ENCODE measurements at regions not wholly inside any gene's neighbourhood (a gene's known extent, or its start where the extent isn't known, plus 50 kb on each side); places are given as distances from the start of the nearest gene placed in this dataset.

DNA sequence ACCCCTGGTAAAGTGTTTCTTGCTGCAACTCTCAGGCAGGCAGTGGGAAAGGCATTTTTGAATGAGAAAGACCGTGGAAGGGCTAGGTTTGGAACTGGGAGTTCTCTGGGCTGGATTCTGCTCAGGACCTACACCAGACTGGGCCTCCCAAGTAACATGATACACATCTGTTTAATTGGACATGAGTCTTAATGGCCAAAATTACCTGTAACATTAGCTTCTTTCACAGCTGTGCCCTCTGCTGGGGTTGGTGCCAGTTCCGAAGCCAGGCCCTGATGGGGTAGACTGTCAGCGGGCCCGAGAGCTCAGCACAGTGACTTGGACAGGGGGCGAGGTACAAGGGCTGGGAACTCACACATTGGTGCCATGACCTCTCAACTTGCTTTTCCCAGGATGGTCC is 118.9 kb upstream of the IRX3 start:
- peak; percentile 53 for DNase-seq

DNA sequence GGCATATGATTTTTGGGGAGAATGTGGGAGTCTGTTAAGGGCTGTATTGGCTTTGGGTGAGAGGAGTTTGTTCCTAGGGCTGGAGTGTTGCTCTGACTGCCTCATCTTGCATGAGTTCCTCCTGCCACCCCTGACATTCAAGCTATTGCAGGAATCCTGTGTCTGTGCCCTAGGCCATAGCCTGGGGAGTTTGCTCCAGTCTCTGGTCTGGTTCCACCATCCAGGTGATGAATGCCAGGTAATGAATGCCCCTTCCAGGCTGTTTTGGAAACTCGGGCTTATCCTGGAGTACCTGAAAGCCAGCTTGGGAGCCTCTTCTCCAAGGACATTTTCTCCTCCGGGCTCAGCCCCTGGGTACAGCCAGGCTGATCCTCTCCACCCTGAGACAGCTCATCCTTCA is 117.0 kb upstream of the IRX3 start:
- no peak for DNase-seq

DNA sequence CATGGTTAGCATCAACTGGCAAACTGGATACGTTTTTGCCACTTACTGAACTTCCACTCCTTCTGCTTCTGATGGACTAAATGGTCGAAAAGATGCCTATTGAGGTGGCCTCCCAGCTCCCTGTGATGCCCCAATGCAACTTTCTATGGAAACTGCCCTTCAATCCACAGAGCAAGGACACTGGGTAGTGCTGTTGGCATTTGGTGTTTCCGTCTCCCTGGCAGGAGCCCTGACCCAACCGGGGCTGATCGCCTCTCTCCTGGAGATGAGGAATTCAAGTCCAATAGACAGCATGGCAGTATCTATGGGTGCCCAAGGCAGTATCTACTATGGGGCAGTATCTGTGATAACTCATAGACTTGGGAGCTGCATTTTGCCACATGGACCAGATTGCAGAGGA is 116.3 kb upstream of the IRX3 start:
- no peak for DNase-seq

DNA sequence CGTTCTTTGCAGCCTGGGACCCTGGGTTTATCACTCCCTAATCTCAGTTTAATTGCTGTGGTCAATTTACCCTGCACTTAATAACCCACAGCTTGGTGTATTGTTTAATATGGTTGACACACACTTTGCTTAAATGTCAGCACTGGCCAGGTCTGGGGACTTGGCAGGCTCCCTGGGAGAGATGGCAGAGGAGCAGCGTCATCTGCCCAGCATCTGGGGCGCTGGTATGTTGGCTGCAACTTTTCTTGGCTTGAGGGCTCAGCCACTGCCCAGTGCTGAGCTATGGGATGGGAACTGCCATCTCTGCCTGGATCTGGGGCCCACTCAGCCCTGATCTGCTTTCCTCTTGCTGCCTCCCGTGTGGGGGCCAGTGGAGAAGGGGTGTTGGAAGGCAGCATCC is 115.7 kb upstream of the IRX3 start:
- DNase-seq = peak; percentile 11

DNA sequence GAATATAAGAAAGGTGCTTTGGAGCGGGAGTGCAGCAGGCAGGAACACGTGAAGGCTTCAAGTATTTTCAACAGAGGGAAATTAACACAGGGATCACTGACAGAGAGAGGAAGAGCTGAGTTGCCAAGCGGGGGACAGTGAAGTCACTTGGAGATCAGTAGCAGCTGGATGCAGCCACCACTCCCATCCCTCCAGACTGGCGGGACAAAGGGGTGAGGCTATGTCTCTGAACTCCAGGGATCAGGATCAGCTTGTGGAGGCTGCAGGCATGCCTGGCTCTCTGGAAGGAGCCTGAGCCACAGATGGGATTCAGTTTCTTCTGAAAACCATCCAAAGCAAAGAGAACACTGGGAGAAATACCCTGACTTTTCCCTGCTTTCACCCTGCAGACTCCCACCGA is 113.7 kb upstream of the IRX3 start:
- no peak for DNase-seq

DNA sequence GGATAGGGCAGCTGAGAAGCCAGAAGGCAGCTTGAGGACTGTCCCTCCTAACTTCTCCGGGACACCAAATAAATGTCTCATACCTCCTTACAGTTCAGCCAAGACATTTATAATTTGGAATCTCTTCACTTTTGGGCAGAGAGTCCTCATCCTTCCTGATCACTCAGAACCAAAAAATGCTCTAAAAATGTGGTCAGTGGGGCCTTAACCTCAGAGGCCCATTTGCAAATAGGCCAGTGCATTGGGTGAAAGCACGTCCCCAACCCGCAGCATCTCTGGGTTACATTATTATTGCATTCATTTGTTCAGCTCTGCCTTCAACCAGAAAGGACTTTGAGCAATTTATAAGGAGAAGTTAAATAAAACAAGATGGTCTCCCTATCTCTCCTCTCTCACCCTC is 112.4 kb upstream of the IRX3 start:
- no peak for DNase-seq

DNA sequence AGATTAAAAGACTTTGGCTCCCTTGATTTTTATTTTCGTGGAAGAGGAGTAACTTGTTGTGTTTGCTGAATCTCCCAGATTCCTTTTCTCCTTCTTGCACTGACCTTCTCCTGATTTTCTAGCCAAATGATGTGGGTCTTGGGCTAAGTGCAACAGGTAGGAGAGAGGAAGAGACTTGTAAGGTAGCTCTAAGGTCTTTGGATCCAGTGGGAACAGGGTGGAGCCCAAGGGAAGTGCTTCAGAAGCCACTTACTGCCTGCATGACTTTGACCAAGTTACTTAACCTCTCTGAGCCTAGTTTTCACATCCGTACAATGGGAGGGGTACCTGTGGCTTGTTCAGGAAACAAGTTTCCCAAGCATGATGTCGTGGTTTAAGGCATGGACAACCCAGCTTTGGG is 111.3 kb upstream of the IRX3 start:
- no peak for DNase-seq

DNA sequence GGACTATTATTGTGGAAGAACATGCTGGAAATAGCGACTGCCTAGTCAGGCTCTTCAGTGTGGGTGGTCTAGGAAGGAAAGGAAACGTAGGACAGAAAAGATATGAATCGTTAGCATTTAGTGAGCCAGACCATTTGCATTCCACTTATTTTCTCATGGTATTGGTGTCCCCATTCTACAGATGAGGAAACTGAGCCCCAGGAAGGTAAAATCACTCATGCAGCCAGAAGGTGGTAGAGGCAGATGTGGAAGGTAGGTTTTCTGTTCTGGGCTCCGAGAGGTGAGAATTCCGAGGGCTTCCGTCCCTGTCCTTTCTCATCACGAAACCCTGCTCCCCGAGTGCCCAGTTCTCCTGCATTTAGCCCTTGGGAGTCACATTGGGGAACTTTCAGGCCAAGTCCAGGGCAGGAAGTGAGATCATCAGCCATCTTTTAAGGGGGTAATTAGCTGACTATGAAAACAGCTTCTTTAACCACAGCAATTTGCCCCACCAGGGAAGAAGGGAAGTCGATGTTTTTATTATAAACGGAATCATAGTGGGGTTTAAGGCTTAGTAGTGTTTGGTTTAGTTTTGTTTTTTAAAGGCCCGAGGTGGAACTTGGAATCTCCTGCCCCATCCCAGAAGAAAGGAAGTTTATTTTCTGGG is 110.7 kb upstream of the IRX3 start:
- DNase-seq = no peak

DNA sequence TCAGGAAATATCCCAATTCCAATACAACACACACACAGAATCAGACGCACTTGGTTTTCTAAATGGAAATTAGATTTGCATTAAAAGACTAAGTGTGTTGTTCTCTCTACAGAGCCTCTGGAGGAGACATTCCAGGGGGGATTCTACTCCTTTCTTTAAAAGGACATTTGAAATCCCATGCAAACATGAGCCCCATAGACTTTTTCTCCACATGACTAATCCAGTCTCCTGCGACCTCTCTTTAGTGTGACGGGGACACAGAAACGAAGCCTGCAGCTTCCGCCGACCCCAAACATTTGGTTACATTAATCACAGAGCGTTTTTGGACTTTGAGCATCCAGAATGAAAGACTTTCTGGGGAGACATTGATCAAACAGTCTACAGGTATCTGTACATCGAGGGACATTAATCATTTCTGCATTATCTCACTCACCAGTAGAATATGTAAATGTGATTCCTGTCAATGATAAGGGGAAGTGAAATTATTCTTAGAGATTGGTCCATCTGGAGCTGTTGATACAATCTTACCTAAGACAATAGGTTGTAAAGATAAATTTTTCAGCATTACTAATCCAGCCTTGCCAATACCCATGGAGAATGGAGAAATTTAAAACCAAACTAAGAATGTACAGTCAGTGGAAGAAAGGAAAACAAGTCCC is 103.4 kb upstream of the IRX3 start:
- DNase-seq = no peak

DNA sequence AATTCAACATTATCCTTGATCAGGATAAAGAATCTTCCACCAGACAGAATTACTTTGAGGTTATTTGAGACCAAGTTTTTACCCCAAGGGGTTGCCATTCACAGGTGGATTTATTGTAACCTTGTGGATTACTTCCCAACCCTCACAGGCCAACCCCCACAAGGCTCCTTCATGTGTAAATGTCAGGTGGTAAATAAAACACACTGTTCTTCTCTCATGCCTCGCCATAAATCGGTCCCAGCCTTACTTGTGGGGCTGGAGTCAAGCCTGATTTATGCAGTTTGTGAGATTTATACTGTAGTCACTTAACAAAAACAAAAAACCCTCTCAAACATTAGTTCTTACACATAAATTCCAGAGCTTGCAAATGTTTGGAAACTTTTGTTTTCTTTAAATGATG is 98.6 kb upstream of the IRX3 start:
- no peak for DNase-seq

DNA sequence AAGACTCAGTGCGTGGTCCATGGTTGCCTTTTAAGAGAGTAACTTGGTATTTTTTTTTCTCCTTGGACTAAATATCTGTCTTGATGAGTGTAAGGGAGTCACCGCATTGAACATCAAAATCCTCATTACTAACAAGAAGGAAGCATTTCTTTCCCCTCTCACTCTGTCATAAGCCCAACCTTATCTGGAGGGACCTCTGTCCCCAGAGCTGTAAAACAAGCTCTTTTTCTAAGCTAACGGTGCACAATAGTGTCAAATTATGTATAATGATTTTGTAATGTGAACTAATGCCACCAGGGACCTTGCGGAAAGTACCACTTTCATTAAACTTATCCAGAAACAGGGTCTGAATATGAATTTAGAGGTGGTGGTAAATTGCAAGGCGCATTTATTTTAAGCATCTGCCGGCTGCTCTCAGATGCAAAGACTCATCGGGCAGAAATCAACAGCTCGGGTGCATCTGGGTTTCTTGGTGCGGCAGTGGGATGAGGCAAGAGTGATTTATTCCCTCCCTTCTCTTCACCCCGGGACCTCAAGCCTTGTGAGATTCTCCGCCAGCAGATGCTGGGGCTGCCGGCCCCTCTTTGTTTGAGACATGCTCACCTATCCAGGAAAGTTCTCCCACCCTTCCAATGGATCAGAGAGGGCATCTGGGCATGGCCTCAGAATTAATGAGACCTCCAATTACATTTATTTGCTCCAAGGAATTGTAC is 95.2 kb upstream of the IRX3 start:
- no peak for DNase-seq

DNA sequence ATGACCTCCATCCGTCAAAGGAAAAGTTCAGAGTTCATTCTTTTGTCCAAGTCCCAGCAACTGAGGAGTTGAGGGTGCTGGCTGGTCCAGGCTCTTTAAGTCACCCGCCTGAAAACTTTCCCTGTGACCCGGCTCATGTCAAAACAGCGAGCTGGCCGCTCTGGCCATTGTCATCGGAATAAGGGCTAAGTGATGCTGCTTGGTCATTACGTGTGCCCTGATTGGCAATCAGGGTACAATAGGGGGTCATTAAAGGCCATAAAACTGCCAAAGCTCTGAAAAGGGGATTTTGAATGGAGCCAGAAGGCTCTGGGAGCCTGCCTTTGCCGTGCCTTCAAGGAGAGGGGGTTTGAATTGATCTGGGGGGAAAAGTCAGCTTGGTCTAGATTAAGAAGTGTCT is 88.5 kb upstream of the IRX3 start:
- no peak for DNase-seq

DNA sequence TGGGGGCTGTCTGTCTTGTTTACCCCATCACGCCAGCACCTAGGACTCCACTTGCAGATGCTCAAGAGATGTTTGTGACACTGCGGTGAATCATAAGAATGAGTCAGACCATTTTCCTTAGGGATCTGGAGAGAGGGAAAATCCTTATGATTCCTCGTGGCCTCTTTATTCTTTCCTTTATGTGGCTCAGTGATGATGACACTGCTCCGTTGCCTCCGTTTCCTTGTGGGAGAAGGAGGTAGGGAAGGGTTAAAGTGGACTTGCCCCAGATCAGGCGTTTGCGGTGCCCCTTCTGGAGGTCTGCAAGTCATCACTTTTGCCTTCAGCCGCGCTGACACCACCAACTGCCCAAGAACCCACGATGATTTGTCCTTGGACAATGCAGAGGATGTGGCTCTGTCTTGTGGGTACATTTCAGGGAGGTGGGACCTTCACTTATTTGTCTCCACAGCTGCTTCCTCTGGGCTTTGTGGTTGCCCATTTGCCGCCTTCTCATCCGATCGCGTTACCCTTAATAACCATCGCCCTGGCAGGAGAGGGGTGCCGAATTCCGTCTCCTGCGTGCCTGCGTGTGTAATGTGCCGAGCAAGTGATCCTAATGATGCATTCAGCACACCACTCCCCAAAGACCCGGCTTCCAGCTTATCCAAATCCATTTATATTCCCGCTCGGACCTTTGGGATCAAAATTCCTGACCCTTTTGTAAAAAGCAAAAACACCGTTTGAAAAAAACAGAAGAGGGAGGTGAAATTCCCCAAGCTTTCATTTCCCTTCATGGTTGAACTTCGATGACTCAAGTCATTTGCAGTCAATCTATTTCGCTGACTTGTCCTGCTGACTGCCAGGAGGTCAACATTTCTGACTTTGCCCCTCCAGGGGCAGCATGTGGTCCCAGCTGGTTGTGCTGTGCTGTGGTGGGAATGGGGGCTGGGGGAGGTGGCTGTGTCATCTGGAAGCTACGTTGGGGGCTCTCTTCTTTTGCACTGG is 87.2 kb upstream of the IRX3 start:
- no peak for DNase-seq

DNA sequence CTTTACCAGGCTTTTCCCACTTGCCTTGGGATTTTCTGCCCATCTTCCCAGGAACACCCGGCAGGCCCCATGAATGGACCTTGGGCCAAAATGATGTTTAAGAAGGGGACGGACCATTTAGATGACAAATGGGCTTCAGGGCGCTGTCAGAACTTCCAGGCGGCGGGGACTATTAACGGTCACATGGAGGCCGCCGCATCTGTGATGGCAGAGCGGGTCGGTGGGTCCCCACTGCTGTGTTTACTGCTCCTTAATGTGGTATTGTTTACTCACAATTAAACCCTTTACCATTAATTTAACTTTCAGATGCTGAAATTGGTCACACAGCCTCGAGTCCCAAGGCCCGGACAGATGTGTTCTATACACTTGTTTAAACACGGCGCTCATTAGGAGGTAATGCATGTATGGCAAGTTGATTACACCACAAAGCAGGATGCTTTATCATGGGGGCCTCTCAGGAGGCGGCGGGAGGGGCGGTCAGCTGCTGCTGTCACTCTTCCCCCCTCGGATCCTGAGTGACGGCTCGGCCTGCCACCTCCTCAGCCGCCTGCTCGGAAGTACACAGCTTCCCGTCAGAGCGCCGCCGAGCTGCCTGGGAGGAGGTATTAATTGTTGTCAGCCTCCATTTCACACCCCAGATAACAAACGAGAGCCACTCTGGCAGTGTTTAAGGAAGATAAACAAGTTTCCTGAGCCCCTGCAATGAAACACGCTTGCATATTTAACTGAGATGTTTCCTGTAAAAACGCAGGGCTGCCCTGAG is 83.9 kb upstream of the IRX3 start:
- peak; percentile 89 for DNase-seq

DNA sequence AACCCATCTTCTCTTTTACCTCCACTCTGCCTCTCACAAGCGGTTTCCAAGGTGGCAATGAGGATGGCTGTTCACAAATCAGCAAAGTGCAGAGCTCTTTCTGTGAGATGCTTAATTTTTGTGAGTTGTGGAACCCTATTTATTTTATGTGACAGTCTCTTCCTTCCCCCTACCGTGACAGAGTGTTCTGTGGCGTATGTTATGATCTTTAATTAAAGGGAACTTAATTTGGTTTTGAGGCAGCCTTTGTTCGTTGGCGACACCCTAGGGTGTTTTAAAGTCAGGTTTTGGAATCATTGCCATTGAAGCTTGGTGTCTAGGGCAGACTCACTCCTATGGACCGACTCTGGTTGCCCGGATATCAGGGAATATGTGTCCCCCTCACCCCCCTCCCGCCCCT is 83.3 kb upstream of the IRX3 start:
- DNase-seq = no peak

DNA sequence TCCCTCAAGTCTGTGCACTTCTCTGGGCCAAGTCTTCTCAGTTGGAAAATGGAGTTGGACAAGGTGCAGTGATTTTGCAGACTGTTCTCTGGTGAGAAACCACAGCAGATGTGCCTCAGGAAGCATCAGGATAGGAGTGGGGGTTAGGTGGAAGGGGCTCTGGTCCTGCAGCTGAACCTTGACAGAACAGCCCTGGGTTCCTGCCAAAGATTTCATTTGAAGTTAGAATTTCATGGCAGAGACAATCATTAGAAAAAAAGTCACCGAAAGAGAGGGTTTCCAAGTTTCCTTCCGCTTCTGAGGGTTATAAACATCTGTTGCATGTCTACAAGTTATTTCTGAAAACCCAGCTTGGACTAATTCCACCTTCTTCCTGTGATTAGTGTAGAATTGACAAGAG is 80.4 kb upstream of the IRX3 start:
- no peak for DNase-seq

DNA sequence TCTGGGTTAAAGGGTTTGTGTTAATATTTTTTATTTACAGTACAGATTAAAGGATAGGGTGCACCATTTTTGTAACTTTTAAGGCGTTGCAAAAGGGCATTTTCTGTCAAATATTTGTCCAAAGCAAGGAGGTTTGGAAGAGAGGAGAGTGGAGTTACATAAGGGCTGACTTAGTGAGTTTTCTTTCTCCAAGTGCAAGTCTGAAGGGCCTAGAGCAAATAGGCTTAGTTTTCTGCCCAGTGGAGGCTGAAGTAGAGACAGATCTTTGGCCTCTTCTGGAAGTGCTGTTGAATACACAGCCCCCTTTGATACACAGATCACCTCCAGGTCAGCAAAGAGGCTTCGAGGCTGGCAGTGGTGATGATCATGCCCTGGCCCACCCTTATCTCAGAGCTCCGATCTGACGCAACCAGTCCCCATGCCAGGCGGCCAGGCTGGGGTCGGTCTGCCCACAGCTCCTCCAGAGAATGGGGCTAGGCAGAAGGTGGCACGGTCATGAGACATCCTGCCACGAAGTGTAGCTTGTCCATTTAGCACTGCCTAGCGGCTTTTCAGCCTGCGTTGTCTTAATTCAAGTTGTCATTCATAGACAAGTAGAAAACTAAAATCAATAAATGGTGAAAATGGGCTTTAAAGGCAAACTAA is 79.5 kb upstream of the IRX3 start:
- no peak for DNase-seq

DNA sequence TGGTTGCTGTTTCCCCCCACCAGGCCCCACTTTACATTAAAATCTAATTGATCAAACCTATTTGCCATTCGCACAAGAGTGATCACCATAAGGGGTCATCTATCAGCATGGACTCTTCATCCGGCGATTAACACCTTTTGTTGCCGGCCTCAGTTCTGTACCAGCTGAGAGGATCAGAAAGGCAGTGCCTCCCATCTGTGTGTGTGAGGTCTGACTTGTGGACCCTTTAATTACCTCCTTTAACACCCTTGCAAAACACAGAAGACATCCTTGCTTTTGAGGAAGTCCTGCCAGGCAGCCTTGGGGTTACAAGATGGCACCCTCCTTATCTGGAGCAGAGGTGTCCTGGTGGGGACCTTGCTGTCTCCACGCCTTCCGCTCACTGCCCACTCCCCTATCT is 77.2 kb upstream of the IRX3 start:
- DNase-seq = no peak

DNA sequence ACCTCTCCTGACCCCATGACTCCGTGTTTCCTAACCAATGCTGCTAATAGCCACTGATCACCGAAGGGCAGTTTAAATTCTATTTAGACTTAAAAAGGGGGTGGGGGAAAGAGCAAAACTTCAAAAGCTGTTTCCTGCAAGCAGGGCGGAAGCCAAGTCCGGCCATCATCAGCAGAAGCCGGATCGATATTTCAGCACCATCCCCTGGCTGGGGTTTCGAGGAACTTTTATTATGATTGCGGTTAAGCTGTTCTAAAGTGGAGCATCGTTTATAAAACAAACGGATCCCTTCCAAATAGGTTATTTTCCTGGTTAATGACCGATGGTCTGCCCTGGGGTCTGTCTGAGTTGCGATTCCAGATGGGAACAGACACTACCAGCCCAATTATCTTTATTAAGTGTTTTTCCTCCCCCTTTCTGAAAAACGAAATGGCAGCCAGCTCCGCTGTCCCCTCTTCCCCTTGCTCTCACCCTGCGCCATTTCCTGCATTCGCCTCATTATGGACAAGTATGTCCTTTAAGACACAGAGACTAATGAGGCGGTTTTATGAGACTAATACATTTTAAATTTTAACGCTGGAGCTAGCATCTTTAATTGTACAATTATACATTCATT is 76.1 kb upstream of the IRX3 start:
- no peak for DNase-seq

DNA sequence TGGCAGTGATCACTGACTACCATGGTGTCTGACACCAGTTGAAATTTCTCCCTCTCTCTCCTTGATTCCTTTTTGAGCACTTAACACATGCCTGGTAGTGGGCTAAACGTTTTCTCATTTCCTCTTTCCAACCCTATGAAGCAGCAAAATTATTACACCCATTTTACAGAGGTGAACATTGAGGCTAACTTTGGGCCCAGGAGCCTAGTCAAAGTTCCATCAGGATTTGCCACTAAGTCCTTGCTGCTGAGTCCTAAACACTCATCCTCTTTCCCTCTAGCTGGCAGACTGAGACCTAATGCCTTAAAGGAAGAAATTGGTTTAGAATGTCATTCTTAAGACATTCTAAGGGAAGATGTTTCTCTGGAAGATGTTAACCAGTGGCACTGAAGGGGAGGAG is 74.7 kb upstream of the IRX3 start:
- DNase-seq = no peak

DNA sequence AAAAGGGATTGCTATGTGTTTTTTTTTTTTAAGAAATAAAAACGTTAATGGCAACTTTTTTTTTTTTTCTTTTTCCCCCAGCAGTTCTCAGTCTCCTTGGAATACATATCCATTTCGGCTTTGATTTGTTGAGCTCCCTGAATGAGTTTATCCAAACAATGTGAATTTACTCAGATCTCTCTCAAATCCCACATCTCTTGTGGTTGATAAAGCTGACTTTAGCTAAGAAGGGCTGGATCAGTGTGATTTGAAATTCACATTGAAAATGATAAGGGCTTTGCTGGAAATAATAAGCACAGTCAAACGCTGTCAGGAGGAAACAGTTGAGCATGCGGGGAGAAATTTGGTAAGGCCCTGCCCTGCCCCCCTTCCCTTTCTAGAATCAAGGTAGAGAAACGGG is 74.1 kb upstream of the IRX3 start:
- DNase-seq = no peak

DNA sequence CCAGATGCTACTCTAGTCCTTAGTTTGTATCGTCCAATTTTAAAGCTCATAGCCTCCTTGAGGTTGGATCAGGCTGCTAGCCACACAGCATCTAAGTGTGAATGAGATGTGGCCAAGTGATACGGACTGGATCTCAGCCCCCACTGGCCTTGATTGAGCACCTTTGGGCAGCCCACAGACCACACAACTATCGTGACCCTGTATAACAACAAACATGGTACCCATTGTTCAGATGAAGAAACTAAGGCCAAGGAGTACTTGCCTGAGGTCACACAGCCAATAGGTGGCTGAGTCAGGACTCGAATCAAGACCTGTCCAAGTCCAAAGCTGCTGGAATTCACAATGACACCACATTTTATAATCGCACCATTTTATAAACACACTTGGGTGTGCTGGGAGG is 73.0 kb upstream of the IRX3 start:
- no peak for DNase-seq

All from NCI-H69 (cell line).